Suprapubic skin (tissue), 4 donors: ENCODE measurements at regions not wholly inside any gene's neighbourhood (a gene's known extent, or its start where the extent isn't known, plus 50 kb on each side); places are given as distances from the start of the nearest gene placed in this dataset.

Source experiments
- CTCF ChIP-seq, 2 donors: fragments of 200-600 bp in 1 of 2; fragments of 450-650 bp in 1 of 2; sonication (generic) in 1 of 2; IDR thresholded peaks; one replicate each; pipeline ENCODE4 v1.5.1; 2016 to 2019; ENCODE audit warnings: antibody characterized with exemption in 2 of 2, mild to moderate bottlenecking in 1 of 2, moderate library complexity in 1 of 2
- POLR2A ChIP-seq, 2 donors: fragments of 450-650 bp; IDR thresholded peaks; one replicate each; pipeline ENCODE4 v1.6.1; 2017; ENCODE audit warnings: antibody characterized with exemption in 2 of 2, mild to moderate bottlenecking in 2 of 2, moderate library complexity in 2 of 2
- POLR2AphosphoS5 ChIP-seq, 3 donors: sonication (generic); formaldehyde crosslinking; IDR thresholded peaks; one replicate each; pipeline ENCODE4 v1.6.1; 2017; ENCODE audit warnings: antibody characterized with exemption in 3 of 3

DNA sequence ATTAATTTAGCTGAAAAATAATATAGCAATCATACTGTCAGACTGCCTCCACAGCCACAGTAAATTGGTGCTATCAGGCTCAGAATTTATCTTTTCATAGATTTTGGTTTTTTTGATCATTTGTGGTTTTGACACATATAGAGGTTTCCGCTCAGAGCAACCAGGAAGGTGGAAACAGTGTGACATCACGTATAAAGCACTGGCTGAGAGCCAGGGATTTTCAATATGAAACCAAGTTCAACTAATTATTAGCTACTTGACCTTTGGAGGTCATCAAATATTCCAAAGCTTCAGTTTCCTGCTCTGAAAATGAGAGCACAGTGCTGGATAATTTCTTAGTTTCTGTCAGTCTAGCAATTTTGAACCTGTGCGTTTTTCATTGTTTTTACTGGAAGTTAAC is 433.8 kb upstream of the SUCLG2 start:
- no peak for TF ChIP-seq POLR2AphosphoS5 (IDR thresholded peaks at IDR 0.05)
- TF ChIP-seq CTCF (IDR thresholded peaks at IDR 0.05) = no peak
- TF ChIP-seq POLR2A (IDR thresholded peaks at IDR 0.05) = no peak
